Common myeloid progenitor, CD34-positive (primary cell): ENCODE measurements at regions not wholly inside any gene's neighbourhood (a gene's known extent, or its start where the extent isn't known, plus 50 kb on each side); places are given as distances from the start of the nearest gene placed in this dataset.

Experiments used
- CTCF ChIA-PET: fragments of 350-600 bp; sonication (Branson Sonifier 250); formaldehyde crosslinking; loops from one replicate; lab custom pipeline; 2021; ENCODE audit warnings: antibody characterized with exemption; lab: Charles Lee
- POLR2A ChIA-PET: fragments of 350-600 bp; sonication (Branson Sonifier 250); formaldehyde crosslinking; loops from one replicate; lab custom pipeline; 2021; ENCODE audit warnings: antibody characterized with exemption; lab: Charles Lee
- DNase-seq, 3 donors: peaks; one replicate each; pipeline versions ENCODE4 v3.0.0 to v3.0.0-alpha.2; 2013
- H3K27ac ChIP-seq, 2 experiments: 1 replicate in 1 of 2; 2 replicates in 1 of 2; pipeline ENCODE4 v1.7.0; 2013; ENCODE audit warnings: inconsistent platforms in 2 of 2, low read length in 2 of 2, mild to moderate bottlenecking in 2 of 2, low read depth in 1 of 2, moderate library complexity in 1 of 2; ENCODE audit not compliant: severe bottlenecking in 2 of 2, insufficient read depth in 1 of 2, poor library complexity in 1 of 2
- H3K27me3 ChIP-seq, 5 experiments: replicated peaks in 2 of 5; 1 replicate in 3 of 5; 2 replicates in 2 of 5; pipeline versions ENCODE4 v1.6.1 to v1.7.0; 2013; ENCODE audit warnings: low read length in 4 of 5, mild to moderate bottlenecking in 2 of 5, moderate library complexity in 2 of 5, inconsistent platforms in 1 of 5; ENCODE audit not compliant: insufficient read depth in 5 of 5, control insufficient read depth in 4 of 5
- H3K36me3 ChIP-seq, 4 experiments: 1 replicate in 2 of 4; 2 replicates in 2 of 4; pipeline versions ENCODE4 v1.6.1 to v1.7.0; 2013; ENCODE audit warnings: low read length in 3 of 4, control low read depth in 1 of 4, mild to moderate bottlenecking in 1 of 4; ENCODE audit not compliant: control insufficient read depth in 4 of 4, insufficient read depth in 4 of 4
- H3K4me1 ChIP-seq, 4 experiments: 1 replicate in 3 of 4; 2 replicates in 1 of 4; pipeline versions ENCODE4 v1.6.1 to v1.7.1; 2013; ENCODE audit warnings: low read length in 3 of 4, mild to moderate bottlenecking in 3 of 4, control low read depth in 1 of 4, inconsistent platforms in 1 of 4, moderate library complexity in 1 of 4; ENCODE audit not compliant: control insufficient read depth in 4 of 4, insufficient read depth in 4 of 4; ENCODE audit errors: control extremely low read depth in 1 of 4
- H3K4me3 ChIP-seq, 7 experiments: 1 replicate in 4 of 7; 2 replicates in 3 of 7; pipeline versions ENCODE4 v1.5.1 to v1.7.0; 2013; ENCODE audit warnings: mild to moderate bottlenecking in 7 of 7, low read length in 6 of 7, moderate library complexity in 6 of 7, inconsistent platforms in 2 of 7, low read depth in 2 of 7, control low read depth in 1 of 7; ENCODE audit not compliant: insufficient read depth in 4 of 7, control insufficient read depth in 1 of 7; ENCODE audit errors: extremely low read depth in 1 of 7
- H3K9me3 ChIP-seq, 5 experiments: 1 replicate in 4 of 5; 2 replicates in 1 of 5; pipeline versions ENCODE4 v1.6.1 to v1.7.1; 2013; ENCODE audit warnings: low read length in 4 of 5, mild to moderate bottlenecking in 2 of 5, inconsistent platforms in 1 of 5, low read depth in 1 of 5, moderate library complexity in 1 of 5; ENCODE audit not compliant: control insufficient read depth in 4 of 5, insufficient read depth in 2 of 5; ENCODE audit errors: control extremely low read depth in 1 of 5
- WGBS: methylation state at CpG from one replicate; pipeline ENCODE4 v1.1.5; 2013; ENCODE audit not compliant: insufficient coverage; 5-methylcytosine and 5-hydroxymethylcytosine counted together

DNA sequence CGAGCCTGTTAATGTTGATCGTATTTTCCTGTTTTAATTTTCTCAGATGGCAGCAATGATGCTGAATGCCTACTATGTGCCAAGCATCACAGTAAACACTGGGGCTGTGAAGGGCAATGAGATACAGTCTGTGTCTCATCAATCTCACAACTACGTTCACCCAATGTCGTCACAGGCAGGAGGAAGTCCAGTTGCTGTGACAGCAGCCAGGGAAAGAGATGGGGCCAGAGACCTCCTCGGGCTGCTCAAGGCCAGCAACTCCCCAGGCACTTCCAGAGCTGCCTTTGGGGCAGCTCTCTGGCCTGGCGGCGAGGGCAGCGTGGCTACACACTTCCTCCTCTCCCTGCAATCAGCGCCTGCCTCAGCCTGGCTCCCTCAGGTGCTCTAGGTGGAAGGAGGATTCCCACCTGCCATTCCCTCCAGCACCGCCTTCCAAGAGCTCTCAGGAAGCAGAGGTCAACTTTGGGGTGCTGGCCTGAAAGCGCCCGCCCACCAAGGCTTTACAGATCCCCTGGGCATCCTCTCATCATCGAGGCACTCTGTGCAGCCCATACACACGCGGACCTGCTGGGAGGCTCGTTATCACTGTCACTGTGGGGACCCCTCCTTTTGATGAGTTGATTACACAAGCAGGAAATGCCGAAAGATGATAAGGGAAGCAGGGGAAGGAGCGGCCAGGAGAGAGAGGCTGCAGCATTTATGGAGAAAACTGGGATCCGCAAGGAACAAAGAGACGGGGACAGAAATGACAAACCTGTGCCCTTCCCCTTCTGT, 159.2 kb downstream of the ZDHHC21 start:
- DNase-seq, result no peak
- WGBS, result 70% methylated on average over 10 of the region's 20 CpGs
- H3K4me1 ChIP-seq, result no peaks in the 10 kb centered on the region
- peaks cover 0 to 23% (median 0%) of the 10 kb centered on the region in 5 experiments for H3K27me3 ChIP-seq
- H3K27ac ChIP-seq, result no peak overlapping the region
- ChIA-PET CTCF (no interaction called here), POLR2A (interaction anchor here (0.6 kb wide), 1 partner anchor 450 kb away, joined by 3 read pairs; no protein-coding TSS in a partner anchor)
- H3K4me3 ChIP-seq, result no peak overlapping the region
- H3K9me3 ChIP-seq, result no peaks in the 10 kb centered on the region
- no peaks in the 10 kb centered on the region for H3K36me3 ChIP-seq

DNA sequence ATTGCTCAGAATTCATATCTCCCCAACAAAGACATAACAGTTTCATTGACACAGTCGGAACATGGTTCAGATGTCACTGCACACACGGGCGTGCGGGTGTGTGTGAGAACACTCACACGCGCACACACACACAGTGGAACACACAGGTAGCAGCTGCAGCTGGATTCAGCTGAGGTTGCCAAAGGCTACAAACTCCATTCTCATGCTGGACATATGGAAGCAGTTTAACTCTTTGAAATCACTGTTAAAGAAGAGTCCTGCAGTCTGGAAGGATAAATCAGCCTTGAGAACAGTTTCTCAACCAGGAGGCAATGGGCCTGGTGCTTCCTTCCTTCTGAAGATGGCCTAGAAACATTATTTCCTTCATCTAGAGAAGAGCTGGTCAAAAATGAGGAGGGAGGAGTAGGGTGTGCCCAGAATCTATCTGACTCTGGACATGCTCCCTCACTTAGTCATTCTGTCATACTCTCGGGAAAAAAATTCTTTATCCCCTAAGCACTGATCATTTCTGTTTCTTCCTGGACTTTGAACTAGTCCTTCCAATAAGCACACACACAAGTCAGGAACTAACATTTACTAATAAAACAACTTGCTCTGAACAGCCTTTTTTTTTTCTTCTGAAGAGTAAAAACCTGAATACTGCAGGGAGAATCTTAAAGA, 160.6 kb downstream of the ZDHHC21 start:
- 100% methylated on average over 6 of the region's 7 CpGs for WGBS
- ChIA-PET CTCF (no interaction called here), POLR2A (no interaction called here)
- Histone ChIP-seq H3K4me3 (no peak overlapping the region), H3K9me3 (no peaks in the 10 kb centered on the region), H3K27me3 (peaks cover 0 to 23% (median 0%) of the 10 kb centered on the region in 5 experiments), H3K27ac (no peak overlapping the region), H3K36me3 (no peaks in the 10 kb centered on the region), H3K4me1 (no peaks in the 10 kb centered on the region)
- DNase-seq, result no peak

DNA sequence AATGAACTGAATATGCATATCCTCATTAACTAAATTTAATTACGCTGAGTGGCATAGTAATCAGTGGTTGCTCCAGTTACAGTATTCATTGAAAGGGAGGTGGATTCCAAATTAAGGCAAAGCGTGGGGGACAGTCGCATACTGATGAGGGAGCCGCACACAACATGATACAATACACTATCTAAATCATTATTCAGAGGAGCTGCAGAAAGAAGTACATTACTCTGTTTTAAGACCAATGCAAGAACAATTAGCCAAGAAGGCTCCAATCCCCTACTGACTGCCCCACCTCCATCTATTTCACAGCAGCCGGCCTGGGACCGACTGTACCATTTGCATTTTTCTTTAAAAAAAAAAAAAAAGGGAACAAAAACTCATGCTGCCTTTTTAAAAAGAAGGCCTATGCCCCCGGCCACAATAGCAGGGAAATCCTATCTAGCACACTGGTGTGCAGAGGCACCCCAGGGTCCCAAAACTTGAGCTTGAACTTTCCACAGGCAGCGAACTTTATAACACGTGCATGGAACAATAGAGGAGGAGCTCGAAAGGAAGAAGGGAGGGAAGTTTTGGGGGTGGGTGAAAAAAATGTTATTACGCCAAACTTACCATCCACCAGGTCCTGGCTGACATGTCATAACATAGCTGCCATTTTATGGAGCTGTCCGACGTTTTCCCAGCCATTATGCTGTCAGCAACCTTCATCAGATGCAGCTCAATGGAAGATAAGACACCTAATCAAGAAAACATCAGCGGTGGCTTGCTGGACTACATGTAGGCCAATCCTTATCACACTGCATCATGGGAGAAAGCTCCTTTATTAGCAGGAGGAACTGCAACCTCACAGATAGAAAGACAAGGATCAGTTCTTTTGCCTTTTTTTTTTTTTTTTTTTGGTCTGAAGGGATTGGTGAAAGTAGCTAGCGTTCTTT, 161.6 kb downstream of the ZDHHC21 start:
- H3K27ac ChIP-seq, result no peak overlapping the region
- WGBS, result 90% methylated on average over 11 of the region's 15 CpGs
- POLR2A ChIA-PET, result no interaction called here

GRCh38 chr9:14530841-14531240, 162.4 kb downstream of the ZDHHC21 start:
- H3K36me3 ChIP-seq, result no peaks in the 10 kb centered on the region
- CTCF ChIA-PET, result no interaction called here
- H3K27ac ChIP-seq, result peak overlapping the region in 1 of 2 experiments; percentile 46
- H3K4me3 ChIP-seq, result no peak overlapping the region
- WGBS, result 90% methylated on average over 2 of the region's 4 CpGs
- H3K9me3 ChIP-seq, result no peaks in the 10 kb centered on the region
- peaks cover 0 to 23% (median 0%) of the 10 kb centered on the region in 5 experiments for H3K27me3 ChIP-seq
- H3K4me1 ChIP-seq, result no peaks in the 10 kb centered on the region
- no peak for DNase-seq
- POLR2A ChIA-PET, result no interaction called here

More for the DNA sequence above, 161.6 kb downstream of the ZDHHC21 start:
- no peaks in the 10 kb centered on the region for H3K36me3 ChIP-seq
- CTCF ChIA-PET, result no interaction called here
- H3K4me1 ChIP-seq, result no peaks in the 10 kb centered on the region
- H3K9me3 ChIP-seq, result no peaks in the 10 kb centered on the region
- H3K27me3 ChIP-seq, result peaks cover 0 to 23% (median 0%) of the 10 kb centered on the region in 5 experiments
- no peak for DNase-seq
- H3K4me3 ChIP-seq, result no peak overlapping the region

- 65% methylated on average over 6 of the region's 6 CpGs for WGBS
- CTCF ChIA-PET, result no interaction called here
Observed at GRCh38 chr9:14530366-14530765, 162.9 kb downstream of the ZDHHC21 start.

GRCh38 chr9:14529629-14530028, 163.6 kb downstream of the ZDHHC21 start:
- ChIA-PET CTCF (no interaction called here), POLR2A (no interaction called here)
- 100% methylated on average over 2 of the region's 4 CpGs for WGBS
- peaks cover 0 to 15% (median 0%) of the 10 kb centered on the region in 5 experiments for H3K27me3 ChIP-seq
- H3K36me3 ChIP-seq, result no peaks in the 10 kb centered on the region
- DNase-seq, result no peak
- no peak overlapping the region for H3K4me3 ChIP-seq
- H3K4me1 ChIP-seq, result no peaks in the 10 kb centered on the region
- H3K9me3 ChIP-seq, result no peaks in the 10 kb centered on the region
- H3K27ac ChIP-seq, result peak overlapping the region in 1 of 2 experiments; percentile 62

More at GRCh38 chr9:14530366-14530765, 162.9 kb downstream of the ZDHHC21 start:
- POLR2A ChIA-PET, result no interaction called here
- Histone ChIP-seq H3K4me3 (no peak overlapping the region), H3K4me1 (no peaks in the 10 kb centered on the region), H3K27ac (peak overlapping the region in 1 of 2 experiments; percentile 46), H3K9me3 (no peaks in the 10 kb centered on the region), H3K27me3 (peaks cover 0 to 22% (median 0%) of the 10 kb centered on the region in 5 experiments), H3K36me3 (no peaks in the 10 kb centered on the region)
- DNase-seq, result no peak
